Caco-2 (cell line): ENCODE measurements at regions not wholly inside any gene's neighbourhood (a gene's known extent, or its start where the extent isn't known, plus 50 kb on each side); places are given as distances from the start of the nearest gene placed in this dataset.

Experiments used
- BruUV-seq: library from RNA; stranded (reverse); fragments of 400-500 nt; replicated peaks from 2 replicates; lab custom pipeline; 2021; lab: Mats Ljungman, UMichigan
- CTCF ChIA-PET: fragments of 300-600 bp; sonication (Branson Sonifier 250); formaldehyde crosslinking; loops from one replicate; lab custom pipeline; 2022; ENCODE audit warnings: antibody characterized with exemption; lab: Charles Lee
- POLR2A ChIA-PET: fragments of 300-600 bp; sonication (Branson Sonifier 250); formaldehyde crosslinking; loops from one replicate; lab custom pipeline; 2022; ENCODE audit warnings: antibody characterized with exemption; lab: Charles Lee
- DNase-seq, 2 experiments: peaks; one replicate each; pipeline versions ENCODE4 v3.0.0 to v3.0.0-alpha.2; 2020 to 2022
- H3K27me3 ChIP-seq: replicated peaks from 2 replicates; pipeline ENCODE4 v1.6.0; 2011; ENCODE audit warnings: low read length; ENCODE audit not compliant: control insufficient read depth, insufficient read depth
- H3K36me3 ChIP-seq: 2 replicates; pipeline ENCODE4 v1.5.1; 2011; ENCODE audit warnings: low read length; ENCODE audit not compliant: control insufficient read depth, insufficient read depth
- H3K4me1 ChIP-seq: fragments of 250-450 bp; sonication (Bioruptor Pico); 2 replicates; pipeline ENCODE4 v1.5.1; 2020; ENCODE audit warnings: mild to moderate bottlenecking
- H3K4me3 ChIP-seq: 2 replicates; pipeline ENCODE4 v1.5.1; 2011; ENCODE audit warnings: low read depth, mild to moderate bottlenecking, control low read depth, low read length
- H3K9me3 ChIP-seq: fragments of 250-450 bp; sonication (Bioruptor Pico); 2 replicates; pipeline ENCODE4 v1.5.1; 2020; ENCODE audit warnings: mild to moderate bottlenecking, moderate library complexity
- H3K27ac Mint-ChIP-seq: one replicate; pipeline ENCODE4 v1.8.0; 2022; ENCODE audit warnings: mixed read lengths; ENCODE audit not compliant: unreplicated experiment
- H3K27me3 Mint-ChIP-seq: one replicate; pipeline ENCODE4 v1.8.0; 2022; ENCODE audit warnings: mixed read lengths; ENCODE audit not compliant: insufficient read depth, unreplicated experiment
- H3K36me3 Mint-ChIP-seq: one replicate; pipeline ENCODE4 v1.8.0; 2022; ENCODE audit warnings: mild to moderate bottlenecking, mixed read lengths; ENCODE audit not compliant: insufficient read depth, unreplicated experiment
- H3K4me1 Mint-ChIP-seq: one replicate; pipeline ENCODE4 v1.8.0; 2022; ENCODE audit warnings: low read depth, mixed read lengths; ENCODE audit not compliant: unreplicated experiment
- H3K4me3 Mint-ChIP-seq: one replicate; pipeline ENCODE4 v1.8.0; 2022; ENCODE audit warnings: mild to moderate bottlenecking, moderate library complexity, mixed read lengths; ENCODE audit not compliant: unreplicated experiment
- H3K9me3 Mint-ChIP-seq: one replicate; pipeline ENCODE4 v1.8.0; 2022; ENCODE audit warnings: mixed read lengths; ENCODE audit not compliant: unreplicated experiment
- intact Hi-C: fragments of 100-400 bp; cut with micrococcal nuclease; formaldehyde crosslinking; loops from one replicate; pipeline ENCODE4 v1.10.0; 2022; ENCODE audit not compliant: unreplicated experiment
- TF ChIP-seq, protein P1 (sequence below), 2 experiments: fragments of 200-600 bp in 1 of 2; IDR thresholded peaks; 1 replicate in 1 of 2; 2 replicates in 1 of 2; pipeline versions ENCODE4 v1.5.1 to v1.8.0; 2011 to 2022; ENCODE audit warnings: antibody characterized with exemption in 1 of 2, control low read depth in 1 of 2, inconsistent platforms in 1 of 2, low read depth in 1 of 2, low read length in 1 of 2, mild to moderate bottlenecking in 1 of 2, moderate library complexity in 1 of 2; ENCODE audit not compliant: insufficient read depth in 1 of 2, severe bottlenecking in 1 of 2, unreplicated experiment in 1 of 2

DNA sequence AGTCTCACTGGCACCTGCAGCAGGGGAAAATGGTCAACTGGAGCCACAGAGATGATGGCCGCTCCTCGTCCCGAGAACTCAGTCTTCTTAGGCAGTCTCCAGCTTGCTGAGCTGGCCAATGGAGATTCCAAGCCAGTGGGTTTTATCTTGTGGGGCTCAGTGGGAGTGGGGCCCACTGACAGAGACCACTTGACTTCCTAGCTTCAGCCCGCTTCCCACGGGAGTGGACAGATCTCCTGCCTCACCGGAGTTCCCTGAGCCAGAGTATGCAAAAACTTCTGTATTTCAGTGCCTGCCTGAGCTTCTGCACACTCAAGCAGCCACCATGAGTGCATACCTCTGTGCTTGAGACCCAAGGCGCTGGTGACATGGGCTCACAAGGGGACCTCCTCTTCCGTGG, 105.8 kb downstream of the ZWINT start:
- H3K9me3 Mint-ChIP-seq = no peaks in the 10 kb centered on the region
- TF ChIP-seq, protein P1, sequence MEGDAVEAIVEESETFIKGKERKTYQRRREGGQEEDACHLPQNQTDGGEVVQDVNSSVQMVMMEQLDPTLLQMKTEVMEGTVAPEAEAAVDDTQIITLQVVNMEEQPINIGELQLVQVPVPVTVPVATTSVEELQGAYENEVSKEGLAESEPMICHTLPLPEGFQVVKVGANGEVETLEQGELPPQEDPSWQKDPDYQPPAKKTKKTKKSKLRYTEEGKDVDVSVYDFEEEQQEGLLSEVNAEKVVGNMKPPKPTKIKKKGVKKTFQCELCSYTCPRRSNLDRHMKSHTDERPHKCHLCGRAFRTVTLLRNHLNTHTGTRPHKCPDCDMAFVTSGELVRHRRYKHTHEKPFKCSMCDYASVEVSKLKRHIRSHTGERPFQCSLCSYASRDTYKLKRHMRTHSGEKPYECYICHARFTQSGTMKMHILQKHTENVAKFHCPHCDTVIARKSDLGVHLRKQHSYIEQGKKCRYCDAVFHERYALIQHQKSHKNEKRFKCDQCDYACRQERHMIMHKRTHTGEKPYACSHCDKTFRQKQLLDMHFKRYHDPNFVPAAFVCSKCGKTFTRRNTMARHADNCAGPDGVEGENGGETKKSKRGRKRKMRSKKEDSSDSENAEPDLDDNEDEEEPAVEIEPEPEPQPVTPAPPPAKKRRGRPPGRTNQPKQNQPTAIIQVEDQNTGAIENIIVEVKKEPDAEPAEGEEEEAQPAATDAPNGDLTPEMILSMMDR (IDR thresholded peaks at IDR 0.05; ENCODE audit: insufficient read depth in 1 of 2, low read depth in 1 of 2, low read length in 1 of 2, severe bottlenecking in 1 of 2, unreplicated experiment in 1 of 2) = no peak
- H3K9me3 ChIP-seq = no peaks in the 10 kb centered on the region
- ChIA-PET CTCF (no interaction called here), POLR2A (no interaction called here)
- H3K4me3 Mint-ChIP-seq = no peak overlapping the region
- no peak overlapping the region for H3K4me3 ChIP-seq
- no peak for DNase-seq
- no peaks in the 10 kb centered on the region for H3K27me3 Mint-ChIP-seq
- intact Hi-C loops = no loop called here
- no peaks in the 10 kb centered on the region for H3K36me3 Mint-ChIP-seq
- H3K27me3 ChIP-seq = no peaks in the 10 kb centered on the region
- BruUV-seq = no TSS peak
- no peaks in the 10 kb centered on the region for H3K4me1 Mint-ChIP-seq
- no peak overlapping the region for H3K27ac Mint-ChIP-seq
- no peaks in the 10 kb centered on the region for H3K36me3 ChIP-seq
- no peaks in the 10 kb centered on the region for H3K4me1 ChIP-seq

DNA sequence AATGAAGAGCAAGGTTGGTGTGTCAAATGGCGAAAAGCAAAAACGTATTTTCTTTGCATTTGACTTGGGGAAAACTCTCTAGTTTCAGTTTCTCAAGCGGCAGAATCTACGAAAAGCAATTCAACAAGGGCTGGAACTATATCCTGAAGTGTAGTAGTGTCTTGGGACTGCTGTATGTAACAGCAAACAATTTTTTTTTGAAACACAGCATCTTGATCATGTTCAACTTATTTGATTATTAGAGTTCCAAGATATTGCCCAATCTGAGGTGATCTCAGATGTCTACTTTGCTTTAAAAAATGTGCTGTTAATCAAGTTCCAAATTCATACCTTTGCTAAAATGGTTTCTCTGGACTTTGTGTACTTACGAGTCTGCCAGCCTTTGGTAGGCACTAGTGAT, 120.6 kb downstream of the ZWINT start:
- no peak for DNase-seq
- Histone ChIP-seq H3K36me3 (no peaks in the 10 kb centered on the region), H3K27me3 (no peaks in the 10 kb centered on the region), H3K9me3 (no peaks in the 10 kb centered on the region), H3K4me1 (no peaks in the 10 kb centered on the region), H3K4me3 (no peak overlapping the region)
- no peaks in the 10 kb centered on the region for H3K4me1 Mint-ChIP-seq
- no peak overlapping the region for H3K4me3 Mint-ChIP-seq
- ChIA-PET CTCF (no interaction called here), POLR2A (no interaction called here)
- no peak overlapping the region for H3K27ac Mint-ChIP-seq
- intact Hi-C loops = no loop called here
- no peaks in the 10 kb centered on the region for H3K36me3 Mint-ChIP-seq
- H3K27me3 Mint-ChIP-seq = no peaks in the 10 kb centered on the region
- TF ChIP-seq, protein P1 (IDR thresholded peaks at IDR 0.05; ENCODE audit: insufficient read depth in 1 of 2, low read depth in 1 of 2, low read length in 1 of 2, severe bottlenecking in 1 of 2, unreplicated experiment in 1 of 2) = no peak
- BruUV-seq = no TSS peak
- no peaks in the 10 kb centered on the region for H3K9me3 Mint-ChIP-seq

DNA sequence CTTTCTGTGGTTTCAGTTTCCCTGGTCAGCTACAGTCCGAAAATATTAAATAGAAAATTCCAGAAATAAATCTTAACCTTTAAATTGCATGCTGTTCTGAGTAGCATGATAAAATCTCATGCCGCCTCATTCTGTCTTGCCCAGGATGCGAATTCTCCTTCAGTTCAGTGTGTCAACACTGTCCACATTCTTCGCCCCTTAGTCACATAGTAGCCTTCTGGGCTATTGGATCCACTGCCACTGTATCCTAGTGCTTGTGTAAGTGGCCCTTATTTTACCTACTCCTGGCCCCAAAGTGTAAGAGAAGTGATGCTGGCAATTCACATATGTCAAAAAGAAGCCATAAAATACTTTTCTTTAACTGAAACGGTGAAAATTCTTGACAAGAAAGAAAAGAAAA, 129.6 kb downstream of the ZWINT start:
- Mint-ChIP-seq H3K36me3 (no peaks in the 10 kb centered on the region), H3K27me3 (peaks cover 5% of the 10 kb centered on the region), H3K9me3 (no peaks in the 10 kb centered on the region), H3K4me1 (no peaks in the 10 kb centered on the region), H3K27ac (no peak overlapping the region), H3K4me3 (no peak overlapping the region)
- Histone ChIP-seq H3K4me1 (no peaks in the 10 kb centered on the region), H3K36me3 (no peaks in the 10 kb centered on the region), H3K27me3 (no peaks in the 10 kb centered on the region; the same call in 1 of the 2 replicates), H3K9me3 (no peaks in the 10 kb centered on the region), H3K4me3 (no peak overlapping the region)
- intact Hi-C loops = no loop called here
- DNase-seq = no peak
- POLR2A ChIA-PET = no interaction called here
- TF ChIP-seq, protein P1 (IDR thresholded peaks at IDR 0.05; ENCODE audit: insufficient read depth in 1 of 2, low read depth in 1 of 2, low read length in 1 of 2, severe bottlenecking in 1 of 2, unreplicated experiment in 1 of 2) = no peak
- no TSS peak for BruUV-seq
- CTCF ChIA-PET = no interaction called here
